HG03064 (cell line): ENCODE measurements at regions not wholly inside any gene's neighbourhood (a gene's known extent, or its start where the extent isn't known, plus 50 kb on each side); places are given as distances from the start of the nearest gene placed in this dataset.

ENCODE experiments used
- ATAC-seq: cut with Tn5 transposase; IDR thresholded peaks from one replicate; pipeline ENCODE4 v1.9.1; 2021; ENCODE audit warnings: low read depth; ENCODE audit not compliant: unreplicated experiment

DNA sequence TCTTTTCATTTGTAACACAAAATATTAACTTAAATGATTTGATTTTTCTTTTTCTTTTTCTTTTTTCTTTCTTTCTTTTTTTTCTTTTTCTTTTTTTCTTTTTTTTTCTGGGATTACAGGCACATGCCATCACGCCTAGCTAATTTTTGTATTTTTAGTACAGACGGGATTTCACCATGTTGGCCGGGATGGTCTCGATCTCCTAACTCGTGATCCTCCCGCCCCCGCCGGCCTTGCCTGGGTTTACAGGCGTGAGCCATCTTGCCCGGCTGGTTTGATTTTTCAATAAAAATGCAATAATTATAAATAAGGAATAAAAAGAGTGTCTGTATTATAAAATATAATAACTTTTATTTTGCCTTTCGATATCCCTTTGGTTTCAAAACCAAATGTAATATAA lies 146.7 kb upstream of the RGS18 start:
- no peak for ATAC-seq

DNA sequence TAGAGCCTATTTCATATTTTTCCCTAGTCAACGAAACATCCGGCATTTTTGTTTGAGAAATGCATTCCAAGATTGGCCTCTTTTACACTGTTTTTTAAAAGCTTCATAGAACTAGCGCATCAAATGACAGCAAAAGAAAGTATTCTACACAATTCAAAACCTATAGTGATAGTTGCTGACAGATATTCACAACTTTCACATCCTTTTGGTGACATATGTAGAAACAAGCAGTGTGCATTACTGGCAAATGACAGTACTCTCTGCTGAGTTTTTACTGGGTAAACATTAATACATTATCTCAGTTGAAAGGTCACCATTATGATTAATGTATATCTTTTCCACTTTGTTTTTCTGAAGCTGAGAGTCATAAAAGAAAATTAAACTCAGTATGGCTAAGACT lies 135.4 kb upstream of the RGS18 start:
- no peak for ATAC-seq

GRCh38 chr1:192024881-192025280 lies 133.4 kb upstream of the RGS18 start:
- ATAC-seq = no peak

GRCh38 chr1:192038567-192038966 lies 119.7 kb upstream of the RGS18 start:
- no peak for ATAC-seq

- no peak for ATAC-seq
These were observed 113.1 kb upstream of the RGS18 start for GRCh38 chr1:192045131-192045530.

DNA sequence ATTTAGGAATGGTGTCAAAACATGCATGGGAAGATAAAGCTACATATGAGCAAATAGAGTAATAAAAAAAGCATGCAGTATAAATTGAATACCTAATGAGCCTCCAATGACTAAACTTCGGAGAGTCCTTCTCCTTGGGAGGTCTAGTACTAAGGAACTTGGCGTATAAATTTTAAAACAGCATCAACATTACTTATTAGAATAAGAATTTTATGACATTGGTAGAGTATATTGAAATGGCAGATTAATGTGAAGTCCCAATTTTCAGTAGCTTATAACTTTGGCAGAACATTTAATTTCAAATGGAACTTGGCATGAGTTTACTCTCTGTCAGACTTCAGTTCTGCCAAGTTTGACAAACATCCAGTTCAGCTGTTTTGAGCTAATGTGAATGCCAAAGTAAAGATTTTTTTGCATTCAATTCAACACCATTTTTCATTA lies 104.7 kb upstream of the RGS18 start:
- no peak for ATAC-seq

GRCh38 chr1:192057766-192058165 lies 100.5 kb upstream of the RGS18 start:
- no peak for ATAC-seq

GRCh38 chr1:192059407-192059806 lies 98.9 kb upstream of the RGS18 start:
- ATAC-seq = no peak

- ATAC-seq = no peak
These were observed 96.7 kb upstream of the RGS18 start for GRCh38 chr1:192061556-192061955.

DNA sequence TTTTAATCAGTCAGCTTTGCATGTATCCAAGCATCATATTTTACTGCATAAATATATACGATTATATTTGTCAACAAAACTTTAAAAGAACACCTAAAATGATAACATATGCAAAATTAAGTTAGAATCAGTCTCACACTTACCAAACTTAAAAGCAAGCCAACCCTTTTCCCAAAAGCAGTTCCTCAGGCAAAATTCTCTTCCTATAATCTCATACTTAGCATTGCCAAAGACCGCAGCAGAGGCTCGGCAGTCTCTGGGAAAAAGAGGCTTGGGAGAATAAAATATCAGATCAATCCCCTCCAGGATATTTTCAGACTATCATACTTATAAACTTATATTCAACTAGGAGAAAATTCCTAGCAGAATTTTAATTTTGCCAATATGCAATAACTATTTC lies 93.2 kb upstream of the RGS18 start:
- no peak for ATAC-seq

DNA sequence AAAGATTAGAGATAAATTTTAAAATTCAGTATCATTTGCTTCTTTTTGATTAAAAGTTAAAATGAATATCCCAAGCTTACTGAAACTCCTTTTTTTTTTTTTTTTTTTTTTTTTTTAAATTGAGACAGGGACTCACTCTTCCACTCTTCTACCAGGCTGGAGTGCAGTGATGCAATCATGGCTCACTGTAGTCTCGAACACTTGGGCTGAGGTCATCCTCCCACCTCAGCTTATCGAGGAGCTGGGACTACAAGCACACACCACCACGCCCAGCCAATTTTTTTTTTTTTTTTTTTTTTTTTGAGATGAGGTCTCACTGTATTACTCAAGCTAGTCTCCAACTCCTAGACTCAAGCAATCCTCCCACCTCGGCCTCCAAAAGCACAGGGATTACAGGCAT lies 92.1 kb upstream of the RGS18 start:
- no peak for ATAC-seq

DNA sequence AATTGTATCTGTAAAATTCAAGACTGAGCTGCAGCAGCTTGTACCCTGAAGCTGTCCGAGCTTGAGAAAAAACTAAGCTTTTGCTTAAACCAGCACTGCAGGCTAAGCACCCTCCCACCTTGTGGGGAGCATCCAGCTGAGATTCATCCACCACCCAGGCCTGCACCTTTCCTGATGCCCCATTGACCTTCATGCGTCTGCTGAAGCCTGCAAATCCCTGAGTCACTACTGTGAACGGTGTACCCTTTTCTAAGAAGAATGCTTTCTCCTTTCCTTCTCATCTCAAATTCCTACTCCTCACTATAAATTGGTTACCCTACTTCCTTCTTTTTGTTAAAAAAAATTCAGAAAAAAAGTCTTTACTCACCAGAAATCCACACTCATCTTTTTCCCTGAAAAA lies 90.9 kb upstream of the RGS18 start:
- no peak for ATAC-seq

DNA sequence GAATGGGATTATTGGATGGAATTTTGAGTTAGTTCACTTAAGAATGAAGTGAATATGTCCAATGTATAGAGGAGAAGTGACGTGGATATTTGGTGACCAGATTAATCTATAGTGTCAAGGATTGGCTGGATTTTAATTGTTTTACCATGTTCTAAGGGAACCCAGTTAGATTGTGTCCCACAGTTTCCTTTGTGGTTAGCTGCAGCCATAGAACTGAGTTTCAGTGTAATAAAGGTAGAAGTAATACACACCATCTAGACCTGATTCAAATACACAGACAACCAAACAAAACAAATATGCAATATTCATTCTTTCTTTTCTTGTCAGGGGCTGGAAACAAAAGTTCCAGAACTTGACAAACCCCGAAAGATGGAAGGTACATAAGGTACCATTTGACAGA lies 88.0 kb upstream of the RGS18 start:
- no peak for ATAC-seq

DNA sequence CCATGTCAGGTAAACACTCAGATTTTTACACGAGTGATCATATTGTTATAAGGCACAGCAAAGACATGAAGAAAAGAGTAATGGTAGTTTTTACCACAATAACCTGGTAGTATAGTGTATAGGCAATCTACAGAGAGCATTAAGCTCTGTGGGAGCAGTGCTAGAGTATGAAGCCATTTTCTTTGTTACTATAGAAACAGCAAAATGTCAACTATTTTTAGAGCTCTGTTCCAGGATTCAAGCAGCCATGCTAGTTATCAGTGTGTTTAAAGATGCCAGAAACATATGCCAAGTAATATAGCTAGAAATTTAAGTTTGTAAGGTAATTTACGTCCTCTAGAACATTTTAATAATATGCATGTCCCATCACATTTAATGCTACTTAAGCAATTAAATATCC lies 77.6 kb upstream of the RGS18 start:
- no peak for ATAC-seq

DNA sequence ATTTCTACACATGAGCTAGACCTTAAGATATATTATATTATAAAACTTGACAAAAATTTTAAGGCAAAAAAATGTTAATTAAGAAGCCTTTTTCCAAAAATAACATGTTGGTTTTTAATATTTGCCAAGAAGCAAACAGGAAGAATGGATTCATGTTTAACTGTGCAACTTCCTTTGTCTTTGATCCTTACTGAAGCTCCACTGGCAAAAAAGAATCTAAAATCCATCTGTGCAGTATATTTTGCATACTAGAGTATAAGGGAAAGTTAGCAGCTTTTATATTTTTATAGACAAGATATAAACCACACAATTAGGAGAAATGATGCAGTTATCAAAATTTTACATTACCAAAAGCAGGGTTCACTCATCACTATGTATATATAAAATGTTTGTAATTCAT lies 76.9 kb upstream of the RGS18 start:
- ATAC-seq = no peak

DNA sequence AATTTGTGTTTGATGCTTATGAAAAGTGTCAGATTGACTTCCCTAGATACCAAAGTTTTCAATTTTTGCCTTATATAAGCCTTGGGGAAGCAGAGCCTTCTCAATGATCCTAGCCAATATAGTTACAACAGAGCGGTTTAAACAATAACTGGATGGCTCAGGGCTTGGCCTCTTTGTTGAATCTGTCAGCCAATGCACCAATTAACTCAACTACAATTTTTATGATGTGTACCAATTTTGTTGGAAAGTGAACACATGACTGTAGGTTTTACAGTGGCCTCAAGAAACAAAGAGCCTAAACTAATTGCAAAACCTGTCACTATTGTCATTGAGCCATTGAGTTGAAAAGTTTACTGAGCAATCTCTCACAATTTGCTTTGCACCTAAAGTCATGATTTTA lies 71.6 kb upstream of the RGS18 start:
- no peak for ATAC-seq

GRCh38 chr1:192087334-192087733 lies 70.9 kb upstream of the RGS18 start:
- ATAC-seq = no peak

DNA sequence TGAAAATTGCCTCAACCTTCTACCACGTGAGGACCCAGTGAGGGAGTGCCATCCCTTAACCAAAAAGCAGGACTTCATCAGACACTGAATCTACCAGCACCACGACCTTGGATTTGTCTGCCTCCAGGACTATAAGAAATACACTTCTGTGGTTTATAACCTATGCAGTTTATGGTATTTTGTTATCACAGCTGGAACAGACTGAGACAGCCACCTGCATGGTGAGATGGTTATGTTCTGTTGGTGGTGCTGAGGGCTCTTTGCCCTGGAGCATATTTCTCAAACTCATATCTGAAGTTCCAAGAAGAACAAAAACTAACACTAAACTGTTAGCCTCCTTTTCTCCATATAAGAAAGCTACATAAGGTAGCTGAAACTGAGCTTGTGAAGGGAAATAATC lies 69.8 kb upstream of the RGS18 start:
- no peak for ATAC-seq

DNA sequence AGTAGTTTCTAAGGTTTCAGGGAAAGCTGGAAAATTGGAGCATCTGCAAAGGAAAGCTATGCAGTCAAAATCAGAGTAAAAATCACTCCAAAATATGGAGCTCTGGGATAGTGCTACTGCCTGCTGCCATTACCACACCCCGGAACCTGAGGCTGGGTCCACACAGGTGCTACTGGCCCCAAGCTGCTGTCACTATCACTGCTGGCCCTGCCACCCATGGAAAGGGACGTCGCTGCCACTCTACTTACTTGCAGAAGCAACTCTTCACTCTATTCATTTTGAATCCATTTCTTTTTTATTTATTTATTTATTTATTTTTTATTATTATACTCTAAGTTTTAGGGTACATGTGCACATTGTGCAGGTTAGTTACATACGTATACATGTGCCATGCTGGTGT lies 60.3 kb upstream of the RGS18 start:
- no peak for ATAC-seq

- ATAC-seq = no peak
These were observed 58.9 kb upstream of the RGS18 start for GRCh38 chr1:192099328-192099727.

DNA sequence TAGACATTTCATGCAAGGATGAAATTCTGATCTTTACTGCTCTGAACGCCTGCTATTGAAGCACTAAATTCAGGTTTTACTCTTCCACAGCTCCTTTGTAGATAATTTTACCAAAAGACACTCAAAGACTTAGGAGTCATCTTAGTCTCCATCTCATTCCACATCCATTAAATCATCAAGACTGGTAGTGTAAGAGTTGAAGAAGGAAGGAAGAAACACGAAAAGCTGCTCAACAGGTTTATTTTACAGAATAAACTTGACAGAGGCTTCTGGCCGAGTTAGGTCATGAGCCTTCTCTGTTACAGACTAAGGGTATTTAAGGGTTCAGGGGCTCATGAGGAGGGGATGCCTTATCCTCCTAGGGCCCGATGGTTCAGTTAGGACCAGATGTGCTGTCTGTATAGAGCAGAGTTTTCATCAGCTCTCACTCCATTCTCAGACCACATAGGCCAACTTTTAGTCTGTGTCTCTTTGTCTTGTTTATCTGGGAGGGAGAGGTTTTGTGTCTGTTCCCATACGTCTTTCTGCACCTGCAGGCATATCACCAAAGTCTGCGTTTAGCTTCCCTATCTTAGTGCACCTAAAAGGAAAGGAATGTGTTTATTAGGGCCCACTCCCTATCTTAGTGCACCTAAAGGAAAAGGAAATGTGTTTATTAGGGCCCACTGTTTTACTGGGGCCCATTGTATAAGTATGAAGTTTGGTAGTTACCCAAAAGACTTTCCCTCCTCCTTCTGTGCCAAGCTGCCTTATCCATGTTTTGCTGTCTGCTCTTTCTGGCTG lies 57.4 kb upstream of the RGS18 start:
- no peak for ATAC-seq

GRCh38 chr1:192104128-192104527 lies 54.1 kb upstream of the RGS18 start:
- no peak for ATAC-seq

DNA sequence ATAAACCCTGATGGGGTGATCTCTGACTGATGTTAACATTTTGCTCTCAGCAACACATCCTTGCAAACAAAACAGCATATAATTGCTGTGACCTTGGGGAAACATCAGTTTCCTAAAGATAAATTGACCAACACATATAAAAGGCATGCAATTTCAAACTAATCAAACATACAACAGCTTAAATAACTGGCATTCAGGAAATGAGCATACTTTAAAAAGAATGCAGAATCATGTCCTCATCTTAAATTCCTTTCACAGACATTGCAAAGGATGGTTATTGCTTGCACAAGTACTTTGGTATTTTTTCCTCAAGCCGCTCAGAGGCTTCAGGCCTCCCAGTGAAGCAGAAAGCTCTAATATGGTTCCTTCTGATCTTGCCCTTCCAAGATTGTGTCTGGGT lies 53.4 kb upstream of the RGS18 start:
- ATAC-seq = no peak
